Fibroblast of skin of left biceps (primary cell): ENCODE measurements at regions not wholly inside any gene's neighbourhood (a gene's known extent, or its start where the extent isn't known, plus 50 kb on each side); places are given as distances from the start of the nearest gene placed in this dataset.
"Not testable (repeated sequence)": the region's sequence is repeated elsewhere in the genome, so short reads cannot be mapped to it uniquely, and the experiment has no call there.

Source experiments
- DNase-seq, 2 experiments: peaks; one replicate each; pipeline ENCODE4 v3.0.0-alpha.2; 2013; ENCODE audit warnings: low read depth in 2 of 2

DNA sequence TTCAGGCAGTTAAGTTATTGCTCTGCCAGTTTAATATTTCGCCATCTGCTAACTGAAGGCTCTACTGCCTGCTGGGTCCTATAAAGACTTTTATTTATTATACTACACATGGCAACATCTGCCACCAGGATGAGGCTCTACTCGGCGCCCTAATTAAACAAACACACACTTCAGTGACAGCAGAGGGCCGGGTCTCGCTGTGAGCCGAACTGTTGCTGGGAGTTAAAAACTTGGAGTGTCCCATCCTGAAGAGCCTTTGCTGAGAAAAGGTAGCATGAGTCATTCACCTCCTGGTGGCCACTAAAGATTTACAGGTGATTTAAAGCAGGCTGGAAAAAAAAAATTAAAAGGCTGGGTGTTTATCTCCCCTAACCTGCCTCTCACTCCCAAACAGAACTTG, 183.7 kb downstream of the NPIPA8 start:
- not testable (repeated sequence) for DNase-seq

DNA sequence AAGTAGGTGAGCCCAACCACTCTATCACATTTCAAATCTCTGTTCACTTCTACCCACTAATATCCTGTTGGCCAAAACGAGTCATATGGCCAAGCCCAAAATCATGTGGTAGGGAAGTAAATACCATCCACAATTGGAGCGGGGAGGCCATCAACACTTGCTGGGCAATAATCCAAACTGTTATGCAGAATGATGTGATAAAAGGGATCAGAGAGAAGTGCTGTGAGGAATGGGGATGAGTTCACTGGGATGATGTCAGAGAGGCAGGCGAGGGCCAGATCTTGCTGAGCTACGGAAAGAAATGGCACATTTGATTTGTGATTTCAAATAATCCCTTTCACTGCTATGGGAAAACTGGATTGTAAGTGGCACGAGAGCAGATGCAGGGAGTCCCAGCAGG, 188.4 kb downstream of the NPIPA8 start:
- DNase-seq: not testable (repeated sequence)

DNA sequence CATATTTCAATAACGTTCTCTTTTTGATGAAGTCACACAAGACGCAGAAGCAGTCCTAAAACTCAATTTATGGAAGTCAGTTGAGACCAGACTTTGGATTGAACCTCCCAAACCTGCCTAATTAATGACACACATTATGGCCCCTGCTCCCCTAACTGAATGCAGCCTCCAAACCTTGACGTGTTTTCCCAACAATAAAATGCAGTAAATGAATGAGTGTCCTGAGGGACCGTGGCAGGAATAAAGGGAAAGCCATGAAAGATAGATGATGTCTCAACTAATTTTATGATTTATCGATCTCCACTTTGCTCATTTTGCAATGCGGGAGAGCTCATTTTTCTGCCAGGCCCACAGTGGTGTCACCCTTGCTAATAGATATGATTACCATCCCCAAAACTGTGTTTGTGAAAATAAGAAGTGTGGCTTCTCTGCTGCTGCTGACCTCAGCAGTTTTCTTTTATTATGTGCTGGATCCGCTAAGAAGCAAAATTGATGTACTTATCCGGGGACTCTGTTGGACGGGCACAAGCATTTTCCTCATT, 189.9 kb downstream of the NPIPA8 start:
- DNase-seq: not testable (repeated sequence)

GRCh38 chr16:18142066-18142465, 194.5 kb downstream of the NPIPA8 start:
- DNase-seq: not testable (repeated sequence)

GRCh38 chr16:18136288-18136687, 200.2 kb downstream of the NPIPA8 start:
- not testable (repeated sequence) for DNase-seq

DNA sequence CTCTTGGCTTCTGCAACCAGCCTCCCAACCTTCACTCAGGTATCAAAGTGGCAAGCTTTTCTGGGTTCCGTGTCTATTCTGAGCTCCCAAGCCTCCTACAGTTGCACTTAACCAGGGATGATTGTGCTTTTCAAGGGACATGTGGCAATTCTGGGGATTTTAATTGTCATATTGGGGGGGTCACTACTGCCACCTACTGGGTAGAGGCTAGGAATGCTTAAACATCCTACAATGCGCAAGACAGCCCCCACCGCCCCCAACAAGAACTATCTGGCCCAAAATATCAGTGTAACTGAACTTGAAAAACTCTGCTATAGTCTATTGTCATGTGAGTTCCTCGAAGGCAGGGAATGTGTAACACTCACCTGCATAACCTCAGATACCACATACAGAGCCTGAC, 201.5 kb downstream of the NPIPA8 start:
- not testable (repeated sequence) for DNase-seq

DNA sequence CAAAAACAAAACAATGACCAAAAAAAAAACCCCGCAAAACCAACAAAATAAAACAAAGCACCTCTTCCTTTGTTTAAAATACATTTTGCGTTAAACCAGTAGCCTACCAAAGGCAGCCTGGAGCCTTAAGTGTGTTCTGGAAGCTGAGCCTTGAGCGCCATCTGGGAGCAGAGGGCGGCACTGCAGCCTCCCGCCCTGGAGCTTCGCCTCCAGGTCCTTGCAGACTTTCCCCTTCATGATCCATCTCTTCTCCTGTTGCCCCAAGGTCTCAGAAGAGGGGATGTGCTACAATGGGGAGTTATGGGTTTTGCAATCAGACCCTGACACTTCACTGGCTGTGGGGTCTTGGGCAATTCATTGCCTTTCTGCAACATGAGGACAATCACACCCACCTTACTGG, 204.9 kb downstream of the NPIPA8 start:
- DNase-seq: not testable (repeated sequence)

GRCh38 chr16:18130478-18131120, 205.9 kb downstream of the NPIPA8 start:
- not testable (repeated sequence) for DNase-seq

DNA sequence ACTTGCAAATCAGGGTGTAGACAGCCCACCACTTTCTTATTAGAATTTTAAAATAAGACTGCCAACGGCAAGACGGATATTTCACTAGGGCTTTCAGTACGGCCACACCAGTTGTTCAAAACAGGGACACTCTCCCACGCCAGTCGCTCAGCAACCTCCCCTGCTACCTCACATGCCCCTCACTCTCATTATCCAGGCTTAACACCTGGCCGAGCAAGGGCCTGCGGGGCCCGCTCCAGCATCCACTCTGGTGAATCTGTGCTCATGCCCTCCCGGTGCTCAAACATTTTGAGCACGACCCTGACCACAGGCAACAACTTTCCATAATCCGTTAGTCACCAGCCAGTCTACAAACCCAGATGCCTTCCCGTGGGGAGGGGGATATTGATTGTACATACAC, 209.5 kb downstream of the NPIPA8 start:
- DNase-seq: not testable (repeated sequence)

GRCh38 chr16:18119092-18119491, 217.4 kb downstream of the NPIPA8 start:
- not testable (repeated sequence) for DNase-seq

DNA sequence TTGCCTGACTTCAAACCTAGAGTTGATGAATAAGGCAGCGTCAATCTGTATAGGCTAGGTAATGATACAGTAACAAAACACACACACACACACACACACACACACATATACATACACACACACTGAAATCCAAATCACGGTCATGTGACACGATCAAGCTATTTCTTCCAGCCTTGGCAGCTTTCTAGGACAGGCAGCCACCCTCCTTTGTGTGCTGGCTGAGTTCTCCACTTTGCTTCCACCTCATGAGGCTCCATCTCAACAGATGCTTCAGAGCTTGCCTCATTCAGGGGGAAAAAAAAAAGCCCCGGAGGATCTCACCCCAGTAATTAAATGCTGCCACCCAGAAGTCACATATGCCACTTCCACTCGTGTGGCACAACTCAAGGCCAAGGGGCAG, 217.9 kb downstream of the NPIPA8 start:
- not testable (repeated sequence) for DNase-seq

GRCh38 chr16:18118071-18118470, 218.5 kb downstream of the NPIPA8 start:
- not testable (repeated sequence) for DNase-seq

- DNase-seq: not testable (repeated sequence)
These were observed 232.1 kb downstream of the NPIPA8 start for GRCh38 chr16:18104412-18104811.

DNA sequence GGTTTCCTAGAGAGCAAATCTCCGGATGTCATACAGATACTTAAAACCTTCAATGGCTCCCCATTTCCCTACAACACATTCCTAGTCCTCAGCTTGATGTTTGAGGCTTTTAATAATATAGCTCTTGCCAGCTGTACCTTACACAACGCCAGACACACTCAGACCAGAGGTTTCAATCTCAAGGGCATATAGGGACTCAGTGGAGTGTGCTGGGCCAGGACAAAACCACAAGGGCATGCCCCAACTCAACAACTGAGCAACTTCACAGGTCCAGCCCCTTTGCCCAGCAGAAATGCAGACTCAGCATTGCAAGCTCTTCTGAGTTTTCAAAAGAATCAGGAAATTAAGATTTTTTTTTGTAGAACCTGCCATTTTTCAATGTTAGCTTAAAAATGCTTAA, 235.5 kb downstream of the NPIPA8 start:
- not testable (repeated sequence) for DNase-seq

DNA sequence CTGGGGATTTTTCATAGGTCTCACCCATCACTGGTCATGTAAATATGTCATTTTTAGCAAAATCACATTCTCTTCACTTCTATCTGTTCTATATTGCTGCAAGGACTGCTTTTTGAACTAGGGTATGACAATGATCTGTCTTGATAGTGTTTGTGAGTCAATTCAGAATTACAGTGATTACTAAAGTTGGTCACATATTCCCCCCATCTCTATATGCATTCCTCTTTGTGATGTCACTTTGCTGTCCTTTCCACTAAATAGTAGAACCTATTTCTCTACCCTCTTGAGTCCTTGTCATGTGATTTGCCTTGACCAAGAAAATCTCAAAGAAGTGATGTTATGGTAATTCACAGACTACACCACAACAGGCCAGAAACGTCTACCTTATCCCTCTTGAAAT, 243.9 kb downstream of the NPIPA8 start:
- DNase-seq: not testable (repeated sequence)

- not testable (repeated sequence) for DNase-seq
These were observed 255.7 kb downstream of the NPIPA8 start for GRCh38 chr16:18080658-18081363.

GRCh38 chr16:18077910-18078309, 258.6 kb downstream of the NPIPA8 start:
- DNase-seq: not testable (repeated sequence)

DNA sequence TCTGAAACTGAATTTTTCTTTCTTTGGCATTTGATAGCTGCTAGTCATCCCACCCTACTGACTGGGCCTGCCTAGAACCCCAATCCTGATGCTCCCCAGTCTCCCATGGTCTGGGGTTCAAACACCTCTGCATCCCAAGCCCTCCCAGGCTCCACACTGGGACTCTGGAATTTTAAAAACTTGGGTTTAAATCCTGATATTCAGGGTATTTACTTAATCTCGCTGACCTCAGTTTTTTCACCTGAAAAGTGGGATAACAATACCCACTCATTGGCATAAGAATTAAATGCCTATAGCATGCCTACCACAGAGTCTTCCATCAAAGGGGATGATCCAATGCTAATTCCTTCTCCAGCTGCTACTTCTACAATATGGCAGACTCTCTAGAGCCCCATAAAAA, 264.4 kb downstream of the NPIPA8 start:
- no peak for DNase-seq

- DNase-seq: no peak
These were observed 266.9 kb downstream of the NPIPA8 start for GRCh38 chr16:18069683-18070082.

DNA sequence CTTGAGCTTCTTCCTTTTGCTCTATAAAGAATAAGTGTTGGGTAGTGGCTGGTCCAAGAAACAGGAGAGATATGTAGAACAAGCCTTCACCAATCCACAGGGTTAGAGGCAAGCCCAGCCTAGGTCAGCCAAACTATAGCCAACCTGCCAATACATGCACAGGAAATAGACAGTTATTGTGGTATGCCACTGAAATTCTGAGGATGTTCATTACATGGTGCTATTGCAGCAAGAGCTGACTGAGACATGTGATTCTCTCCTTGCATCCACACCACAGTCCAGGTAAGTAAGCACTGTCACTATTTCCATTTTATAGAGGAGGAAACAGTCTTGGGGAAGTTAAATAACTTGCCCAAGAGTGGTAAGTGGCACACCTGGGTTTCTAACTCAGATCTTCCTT, 268.1 kb downstream of the NPIPA8 start:
- DNase-seq: no peak

DNA sequence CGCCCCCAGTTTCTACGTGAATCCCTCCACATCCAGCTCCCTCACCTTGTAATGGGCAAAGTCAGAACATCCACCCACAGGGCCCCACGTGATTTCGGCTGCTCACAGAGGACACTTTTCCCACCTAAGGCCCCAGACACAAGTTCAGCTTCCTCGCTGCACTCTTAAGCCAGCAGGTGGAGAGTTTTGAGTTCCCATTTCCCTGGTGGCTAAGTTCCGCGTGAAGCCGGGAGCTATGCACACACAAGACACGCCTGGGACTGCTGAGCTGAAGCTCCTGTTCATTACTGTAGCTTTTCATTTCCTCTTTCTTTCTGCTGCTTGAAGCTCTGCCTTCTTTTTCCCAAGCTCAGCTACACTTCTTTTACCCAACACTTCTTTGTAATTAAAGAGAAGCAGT, 273.8 kb downstream of the NPIPA8 start:
- no peak for DNase-seq

DNA sequence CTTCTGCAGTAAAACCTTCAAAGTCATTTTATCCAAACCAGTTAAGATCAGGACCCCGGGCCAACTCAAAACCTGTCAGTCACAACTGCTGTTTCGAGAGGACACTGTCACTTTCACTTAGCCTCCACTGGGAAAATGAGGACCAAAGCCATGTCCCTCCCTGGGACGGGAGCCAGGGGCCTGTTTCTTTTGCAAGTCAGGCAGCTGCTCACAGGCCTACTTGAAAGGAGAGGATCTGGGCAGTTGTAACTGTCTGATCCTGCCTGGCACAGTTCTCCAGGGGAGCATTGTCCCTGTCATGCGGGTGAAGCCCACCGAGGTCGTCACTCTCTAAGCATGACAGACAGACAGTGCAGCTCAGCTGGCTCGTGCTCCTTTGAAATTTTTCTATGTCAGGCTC, 276.2 kb downstream of the NPIPA8 start:
- no peak for DNase-seq

- no peak for DNase-seq
These were observed 277.0 kb downstream of the NPIPA8 start for GRCh38 chr16:18059577-18059976.
